Activated T-cell treated with anti-CD3 and anti-CD28 coated beads, Interleukin-2, amount 50 U/mL, for 72 hours (primary cell): ENCODE measurements at regions not wholly inside any gene's neighbourhood (a gene's known extent, or its start where the extent isn't known, plus 50 kb on each side); places are given as distances from the start of the nearest gene placed in this dataset.
"Not testable (repeated sequence)": the region's sequence is repeated elsewhere in the genome, so short reads cannot be mapped to it uniquely, and the experiment has no call there.

ENCODE experiments used
- ATAC-seq, 2 donors: fragments of 150-1000 bp; cut with Tn5 transposase; replicated peaks in 1 of 2; 2 replicates each; pipeline ENCODE4 v1.10.0; 2021; ENCODE audit warnings: moderate library complexity in 2 of 2, mild to moderate bottlenecking in 1 of 2
- DNase-seq, 2 donors: peaks; one replicate each; pipeline ENCODE4 v3.0.0; 2021 to 2022; ENCODE audit warnings: mixed read lengths in 1 of 2
- H3K27ac Mint-ChIP-seq: one replicate; pipeline ENCODE4 v1.8.0; 2022; ENCODE audit warnings: mild to moderate bottlenecking, moderate library complexity, mixed read lengths
- H3K27me3 Mint-ChIP-seq: one replicate; pipeline ENCODE4 v1.8.0; 2022; ENCODE audit warnings: low read depth, mixed read lengths
- H3K36me3 Mint-ChIP-seq, 2 donors: one replicate each; pipeline ENCODE4 v1.8.0; 2022; ENCODE audit warnings: mixed read lengths in 2 of 2, mild to moderate bottlenecking in 1 of 2; ENCODE audit not compliant: insufficient read depth in 2 of 2
- H3K4me1 Mint-ChIP-seq: one replicate; pipeline ENCODE4 v1.8.0; 2022; ENCODE audit warnings: low read depth, mixed read lengths
- H3K4me3 Mint-ChIP-seq, 2 donors: one replicate each; pipeline ENCODE4 v1.8.0; 2022; ENCODE audit warnings: mild to moderate bottlenecking in 2 of 2, mixed read lengths in 2 of 2, moderate library complexity in 2 of 2
- H3K9me3 Mint-ChIP-seq, 2 donors: one replicate each; pipeline ENCODE4 v1.8.0; 2022; ENCODE audit warnings: mixed read lengths in 2 of 2

DNA sequence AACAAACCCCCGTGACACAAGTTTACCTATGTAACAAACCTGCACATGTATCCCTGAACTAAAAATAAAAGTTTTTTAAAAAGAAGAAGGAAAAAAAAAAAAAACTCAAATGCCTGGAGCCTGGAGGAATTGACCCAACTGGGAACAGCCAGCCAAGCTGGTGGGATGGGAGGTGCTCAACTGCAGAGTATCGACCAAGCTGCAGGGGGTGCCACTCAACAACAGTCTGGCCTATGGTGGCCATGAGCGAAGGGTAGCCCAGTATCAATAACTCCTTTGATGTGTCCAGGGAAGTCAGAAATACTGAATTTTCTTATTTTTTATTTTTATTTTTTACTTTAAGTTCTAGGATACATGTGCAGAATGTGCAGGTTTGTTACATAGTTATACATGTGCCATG is 310.3 kb upstream of the DLGAP1 start:
- no peaks in the 10 kb centered on the region for H3K27me3 Mint-ChIP-seq
- peaks cover 6 to 12% of the 10 kb centered on the region in 2 donors for H3K9me3 Mint-ChIP-seq
- no peaks in the 10 kb centered on the region for H3K4me1 Mint-ChIP-seq
- H3K4me3 Mint-ChIP-seq: no peak overlapping the region
- DNase-seq: no peak
- H3K36me3 Mint-ChIP-seq: peaks cover 0 to 2% of the 10 kb centered on the region in 2 donors
- no peak for ATAC-seq
- no peak overlapping the region for H3K27ac Mint-ChIP-seq

- H3K27ac Mint-ChIP-seq: no peak overlapping the region
- H3K27me3 Mint-ChIP-seq: no peaks in the 10 kb centered on the region
- H3K4me1 Mint-ChIP-seq: no peaks in the 10 kb centered on the region
- peaks cover 8 to 15% of the 10 kb centered on the region in 2 donors for H3K9me3 Mint-ChIP-seq
- peaks cover 0 to 2% of the 10 kb centered on the region in 2 donors for H3K36me3 Mint-ChIP-seq
- no peak overlapping the region for H3K4me3 Mint-ChIP-seq
- no peak for DNase-seq
- ATAC-seq: no peak
These were observed 307.2 kb upstream of the DLGAP1 start for GRCh38 chr18:4762330-4762729.

DNA sequence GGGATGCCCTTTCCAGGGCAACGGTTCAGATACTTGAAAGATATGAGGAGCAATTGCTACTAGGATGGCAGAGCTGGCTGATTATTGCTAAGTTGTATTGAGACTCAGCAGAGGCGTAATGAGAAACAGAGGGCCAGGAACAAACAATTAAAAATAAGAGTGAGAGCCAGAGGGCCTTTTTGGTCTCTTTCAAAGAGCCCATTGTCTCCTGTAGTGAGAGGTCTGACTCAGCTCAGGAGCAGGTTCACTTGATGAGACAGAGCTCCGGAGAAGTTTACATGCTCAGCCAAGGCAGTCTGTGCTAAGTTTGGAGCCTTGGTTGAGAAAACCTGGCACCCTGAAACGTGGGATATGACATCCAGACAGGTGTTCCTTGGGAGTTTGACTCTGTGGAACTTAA is 303.9 kb upstream of the DLGAP1 start:
- Mint-ChIP-seq H3K27me3 (no peaks in the 10 kb centered on the region), H3K27ac (no peak overlapping the region), H3K4me1 (no peaks in the 10 kb centered on the region), H3K4me3 (no peak overlapping the region), H3K36me3 (no peaks in the 10 kb centered on the region), H3K9me3 (peaks cover 5 to 6% of the 10 kb centered on the region in 2 donors)
- ATAC-seq (no peak), DNase-seq (no peak)

DNA sequence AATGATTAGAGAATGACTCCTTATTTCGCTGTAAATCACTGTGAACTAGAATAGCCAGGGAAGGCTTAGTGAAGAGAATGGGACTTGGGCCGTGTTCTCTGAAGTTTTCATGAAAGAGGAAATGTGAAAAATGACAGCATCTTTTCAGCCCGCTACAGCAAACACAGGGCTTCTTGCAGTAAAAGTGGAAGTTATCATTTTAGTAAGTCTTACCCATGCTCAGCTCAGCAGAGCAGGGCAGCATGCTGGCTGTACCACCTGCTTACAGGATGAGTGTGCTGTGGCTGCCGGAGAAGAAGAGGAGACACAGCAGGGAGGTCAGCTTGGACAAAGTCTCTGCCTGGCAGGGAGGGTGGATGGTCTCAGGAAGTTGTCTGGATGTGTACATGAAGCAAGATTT is 300.7 kb upstream of the DLGAP1 start:
- Mint-ChIP-seq H3K27ac (no peak overlapping the region), H3K4me1 (no peaks in the 10 kb centered on the region), H3K4me3 (no peak overlapping the region), H3K27me3 (no peaks in the 10 kb centered on the region), H3K9me3 (peaks cover 5 to 6% of the 10 kb centered on the region in 2 donors), H3K36me3 (no peaks in the 10 kb centered on the region)
- no peak for ATAC-seq
- DNase-seq: no peak

DNA sequence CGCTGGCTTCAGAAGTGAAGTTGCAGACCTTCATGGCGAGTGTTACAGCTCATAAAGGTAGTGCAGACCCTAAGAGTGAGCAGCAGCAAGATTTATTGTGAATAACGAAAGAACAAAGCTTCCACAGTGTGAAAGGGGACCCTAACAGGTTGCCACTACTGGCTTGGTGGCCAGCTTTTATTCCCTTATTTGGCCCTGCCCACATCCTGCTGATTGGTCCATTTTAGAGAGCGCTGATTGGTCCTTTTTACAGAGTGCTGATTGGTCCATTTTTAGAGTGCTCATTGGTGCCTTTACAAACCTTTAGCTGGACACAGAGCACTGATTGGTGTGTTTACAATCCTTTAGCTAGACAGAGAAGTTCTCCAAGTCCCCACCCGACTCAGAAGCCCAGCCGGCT is 298.0 kb upstream of the DLGAP1 start:
- not testable (repeated sequence) for H3K36me3 Mint-ChIP-seq, H3K4me3 Mint-ChIP-seq, H3K27ac Mint-ChIP-seq, H3K27me3 Mint-ChIP-seq, H3K4me1 Mint-ChIP-seq, ATAC-seq, DNase-seq, H3K9me3 Mint-ChIP-seq

DNA sequence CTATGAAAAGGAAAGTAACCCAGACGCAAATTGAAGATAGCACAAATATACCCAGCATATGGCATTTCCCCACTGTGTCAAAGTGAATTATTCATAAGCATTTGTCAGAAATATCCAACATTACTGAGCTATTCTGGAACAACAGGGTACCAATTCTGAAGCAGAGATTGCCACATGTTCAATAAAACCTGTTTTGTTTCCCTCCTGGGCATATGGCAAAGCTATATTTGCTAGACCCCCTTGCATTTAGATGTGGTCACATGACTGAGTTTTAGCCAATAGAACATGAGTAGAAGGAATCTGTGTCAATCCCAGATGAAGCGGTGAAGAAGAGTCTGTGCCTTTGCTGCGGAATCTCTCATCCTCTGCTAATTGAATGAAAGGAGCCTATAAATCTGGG is 296.4 kb upstream of the DLGAP1 start:
- H3K4me1 Mint-ChIP-seq: no peaks in the 10 kb centered on the region
- ATAC-seq (no peak), DNase-seq (no peak)
- H3K36me3 Mint-ChIP-seq: no peaks in the 10 kb centered on the region
- H3K27ac Mint-ChIP-seq: no peak overlapping the region
- no peaks in the 10 kb centered on the region for H3K27me3 Mint-ChIP-seq
- no peak overlapping the region for H3K4me3 Mint-ChIP-seq
- H3K9me3 Mint-ChIP-seq: peaks cover 1 to 6% of the 10 kb centered on the region in 2 donors

- no peak for DNase-seq
- no peak overlapping the region for H3K27ac Mint-ChIP-seq
- H3K4me3 Mint-ChIP-seq: no peak overlapping the region
- no peak for ATAC-seq
- H3K9me3 Mint-ChIP-seq: peaks cover 3 to 6% of the 10 kb centered on the region in 2 donors
- no peaks in the 10 kb centered on the region for H3K27me3 Mint-ChIP-seq
- no peaks in the 10 kb centered on the region for H3K4me1 Mint-ChIP-seq
- H3K36me3 Mint-ChIP-seq: no peaks in the 10 kb centered on the region
These were observed 295.6 kb upstream of the DLGAP1 start for GRCh38 chr18:4750393-4751346.

DNA sequence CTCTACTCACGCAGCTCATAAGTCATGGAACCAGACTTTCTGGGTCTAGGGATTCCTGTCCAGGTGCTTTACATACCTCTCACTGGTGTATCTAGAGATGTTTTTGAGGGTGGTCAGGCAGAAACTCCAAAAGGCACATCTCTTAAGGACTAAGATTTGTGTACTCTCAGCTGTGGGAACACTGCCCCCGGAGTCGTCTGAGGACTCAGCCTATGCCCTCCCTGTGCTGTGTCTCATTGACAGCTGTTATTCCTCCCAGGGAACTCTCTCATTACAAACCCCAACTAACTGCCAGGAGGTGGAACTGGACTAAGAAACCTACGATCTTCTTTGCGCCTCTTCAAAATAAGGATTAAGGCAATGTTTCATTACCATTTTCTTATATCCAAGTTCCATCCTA is 293.9 kb upstream of the DLGAP1 start:
- DNase-seq (no peak), ATAC-seq (no peak)
- Mint-ChIP-seq H3K27me3 (no peaks in the 10 kb centered on the region), H3K4me3 (no peak overlapping the region), H3K4me1 (no peaks in the 10 kb centered on the region), H3K36me3 (no peaks in the 10 kb centered on the region), H3K9me3 (peaks cover 3 to 6% of the 10 kb centered on the region in 2 donors), H3K27ac (no peak overlapping the region)

GRCh38 chr18:4734903-4735302 is 279.8 kb upstream of the DLGAP1 start:
- Mint-ChIP-seq H3K4me3 (no peak overlapping the region), H3K27ac (no peak overlapping the region), H3K4me1 (no peaks in the 10 kb centered on the region), H3K9me3 (peaks cover 5 to 9% of the 10 kb centered on the region in 2 donors), H3K36me3 (no peaks in the 10 kb centered on the region), H3K27me3 (no peaks in the 10 kb centered on the region)
- no peak for ATAC-seq
- DNase-seq: no peak

- no peaks in the 10 kb centered on the region for H3K36me3 Mint-ChIP-seq
- no peak overlapping the region for H3K27ac Mint-ChIP-seq
- no peaks in the 10 kb centered on the region for H3K27me3 Mint-ChIP-seq
- no peak overlapping the region for H3K4me3 Mint-ChIP-seq
- no peak for DNase-seq
- H3K4me1 Mint-ChIP-seq: no peaks in the 10 kb centered on the region
- peaks cover 5 to 8% of the 10 kb centered on the region in 2 donors for H3K9me3 Mint-ChIP-seq
- ATAC-seq: no peak
These were observed 278.9 kb upstream of the DLGAP1 start for GRCh38 chr18:4734021-4734420.

GRCh38 chr18:4721545-4721944 is 266.4 kb upstream of the DLGAP1 start:
- H3K4me1 Mint-ChIP-seq: no peaks in the 10 kb centered on the region
- H3K27ac Mint-ChIP-seq: no peak overlapping the region
- no peak overlapping the region for H3K4me3 Mint-ChIP-seq
- peaks cover 6 to 8% of the 10 kb centered on the region in 2 donors for H3K9me3 Mint-ChIP-seq
- H3K27me3 Mint-ChIP-seq: no peaks in the 10 kb centered on the region
- no peak for DNase-seq
- H3K36me3 Mint-ChIP-seq: peaks cover 0 to 1% of the 10 kb centered on the region in 2 donors
- no peak for ATAC-seq

- Mint-ChIP-seq H3K4me1 (no peaks in the 10 kb centered on the region), H3K27ac (no peak overlapping the region), H3K9me3 (peaks cover 6 to 8% of the 10 kb centered on the region in 2 donors), H3K4me3 (no peak overlapping the region), H3K36me3 (peaks cover 0 to 1% of the 10 kb centered on the region in 2 donors), H3K27me3 (no peaks in the 10 kb centered on the region)
- DNase-seq (no peak), ATAC-seq (no peak)
These were observed 265.4 kb upstream of the DLGAP1 start for GRCh38 chr18:4720518-4720917.

- Mint-ChIP-seq H3K9me3 (peaks cover 5 to 16% of the 10 kb centered on the region in 2 donors), H3K4me3 (no peak overlapping the region), H3K27me3 (no peaks in the 10 kb centered on the region), H3K4me1 (no peaks in the 10 kb centered on the region), H3K27ac (no peak overlapping the region), H3K36me3 (peaks cover 0 to 2% of the 10 kb centered on the region in 2 donors)
- DNase-seq (no peak), ATAC-seq (no peak)
These were observed 250.8 kb upstream of the DLGAP1 start for GRCh38 chr18:4705894-4706293.

GRCh38 chr18:4704781-4705180 is 249.7 kb upstream of the DLGAP1 start:
- ATAC-seq: no peak
- H3K36me3 Mint-ChIP-seq: peaks cover 0 to 2% of the 10 kb centered on the region in 2 donors
- no peak overlapping the region for H3K4me3 Mint-ChIP-seq
- DNase-seq: no peak
- H3K27ac Mint-ChIP-seq: no peak overlapping the region
- H3K9me3 Mint-ChIP-seq: peaks cover 5 to 16% of the 10 kb centered on the region in 2 donors
- H3K4me1 Mint-ChIP-seq: no peaks in the 10 kb centered on the region
- H3K27me3 Mint-ChIP-seq: no peaks in the 10 kb centered on the region
